ENCODE measurements at regions not wholly inside any gene's neighbourhood (a gene's known extent, or its start where the extent isn't known, plus 50 kb on each side); places are given as distances from the start of the nearest gene placed in this dataset.

DNA sequence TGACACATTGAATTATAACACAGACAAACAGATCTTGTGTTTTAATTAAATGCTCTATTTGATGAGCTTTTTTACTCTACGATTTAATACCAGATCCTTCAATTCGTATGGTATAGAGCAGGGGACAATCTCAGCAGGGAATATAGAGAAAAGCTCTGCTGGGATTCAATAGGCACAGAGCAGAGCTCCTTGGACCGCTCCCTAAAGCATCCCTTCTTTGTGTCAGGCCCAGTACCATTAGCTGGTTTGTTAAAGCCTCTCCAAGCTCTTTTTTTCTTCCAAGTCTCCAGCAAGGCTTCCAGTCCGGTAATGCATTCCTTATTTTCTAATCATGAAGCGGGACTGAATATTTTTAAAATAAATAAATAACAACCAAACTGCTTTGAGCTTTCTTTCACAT is 466.0 kb downstream of the NR4A2 start:
- ATAC-seq (no peak), DNase-seq (no peak)
- intact Hi-C loops (cut with DNase I): no loop called here
- Histone ChIP-seq H3K27ac (no peak overlapping the region), H3K4me3 (no peak overlapping the region), H3K9me3 (no peaks in the 10 kb centered on the region), H3K27me3 (no peaks in the 10 kb centered on the region), H3K4me1 (no peaks in the 10 kb centered on the region), H3K36me3 (no peaks in the 10 kb centered on the region)
- TF ChIP-seq, protein P1, sequence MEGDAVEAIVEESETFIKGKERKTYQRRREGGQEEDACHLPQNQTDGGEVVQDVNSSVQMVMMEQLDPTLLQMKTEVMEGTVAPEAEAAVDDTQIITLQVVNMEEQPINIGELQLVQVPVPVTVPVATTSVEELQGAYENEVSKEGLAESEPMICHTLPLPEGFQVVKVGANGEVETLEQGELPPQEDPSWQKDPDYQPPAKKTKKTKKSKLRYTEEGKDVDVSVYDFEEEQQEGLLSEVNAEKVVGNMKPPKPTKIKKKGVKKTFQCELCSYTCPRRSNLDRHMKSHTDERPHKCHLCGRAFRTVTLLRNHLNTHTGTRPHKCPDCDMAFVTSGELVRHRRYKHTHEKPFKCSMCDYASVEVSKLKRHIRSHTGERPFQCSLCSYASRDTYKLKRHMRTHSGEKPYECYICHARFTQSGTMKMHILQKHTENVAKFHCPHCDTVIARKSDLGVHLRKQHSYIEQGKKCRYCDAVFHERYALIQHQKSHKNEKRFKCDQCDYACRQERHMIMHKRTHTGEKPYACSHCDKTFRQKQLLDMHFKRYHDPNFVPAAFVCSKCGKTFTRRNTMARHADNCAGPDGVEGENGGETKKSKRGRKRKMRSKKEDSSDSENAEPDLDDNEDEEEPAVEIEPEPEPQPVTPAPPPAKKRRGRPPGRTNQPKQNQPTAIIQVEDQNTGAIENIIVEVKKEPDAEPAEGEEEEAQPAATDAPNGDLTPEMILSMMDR (IDR thresholded peaks at IDR 0.05): no peak

DNA sequence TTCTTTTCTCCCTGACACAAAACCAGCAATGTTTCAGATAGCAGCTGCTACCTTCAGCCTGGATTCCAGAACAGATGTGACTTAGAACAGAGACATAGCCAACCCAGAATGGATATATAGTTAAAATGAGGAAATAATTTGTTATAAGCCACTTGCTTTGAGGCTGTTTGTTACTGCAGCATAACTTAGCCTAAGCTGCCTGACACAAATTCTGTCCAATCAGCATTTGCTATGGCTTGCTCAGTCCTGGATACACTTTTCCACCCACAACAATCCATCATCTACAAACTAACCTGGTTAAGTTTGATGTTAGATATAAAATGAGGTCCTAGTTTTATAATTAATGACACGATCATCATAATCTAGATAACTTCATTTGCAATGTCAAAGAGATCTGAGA is 480.4 kb downstream of the NR4A2 start:
- intact Hi-C loops (cut with DNase I): no loop called here
- TF ChIP-seq, protein P1 (IDR thresholded peaks at IDR 0.05): no peak
- ATAC-seq (no peak), DNase-seq (no peak)
- no peaks in the 10 kb centered on the region for H3K4me1 ChIP-seq
- H3K9me3 ChIP-seq: no peaks in the 10 kb centered on the region
- no peak overlapping the region for H3K4me3 ChIP-seq
- H3K27me3 ChIP-seq: no peaks in the 10 kb centered on the region
- H3K36me3 ChIP-seq: no peaks in the 10 kb centered on the region
- no peak overlapping the region for H3K27ac ChIP-seq

DNA sequence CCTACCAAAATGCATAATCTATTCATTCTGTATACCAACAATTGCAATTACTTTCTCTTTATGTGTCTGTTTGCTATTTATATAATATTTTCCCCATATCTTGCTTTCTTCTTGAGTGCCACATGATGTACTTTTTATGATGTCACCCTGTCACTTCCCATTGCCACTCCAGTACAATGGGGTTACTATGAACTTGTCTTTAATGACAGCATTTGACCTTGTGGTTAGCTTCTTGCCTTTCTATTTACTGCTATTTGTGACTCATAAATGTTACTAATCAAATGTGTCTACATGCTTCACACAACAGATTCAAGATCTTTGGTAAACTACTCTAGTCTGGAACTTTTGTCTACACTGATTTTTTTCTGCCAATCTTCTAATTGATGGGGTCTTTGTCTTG is 486.3 kb downstream of the NR4A2 start:
- ATAC-seq (no peak), DNase-seq (no peak)
- H3K27ac ChIP-seq: no peak overlapping the region
- TF ChIP-seq, protein P1 (IDR thresholded peaks at IDR 0.05): no peak
- H3K36me3 ChIP-seq: no peaks in the 10 kb centered on the region
- no peak overlapping the region for H3K4me3 ChIP-seq
- intact Hi-C loops (cut with DNase I): no loop called here
- H3K4me1 ChIP-seq: no peaks in the 10 kb centered on the region
- no peaks in the 10 kb centered on the region for H3K27me3 ChIP-seq
- H3K9me3 ChIP-seq: no peaks in the 10 kb centered on the region

DNA sequence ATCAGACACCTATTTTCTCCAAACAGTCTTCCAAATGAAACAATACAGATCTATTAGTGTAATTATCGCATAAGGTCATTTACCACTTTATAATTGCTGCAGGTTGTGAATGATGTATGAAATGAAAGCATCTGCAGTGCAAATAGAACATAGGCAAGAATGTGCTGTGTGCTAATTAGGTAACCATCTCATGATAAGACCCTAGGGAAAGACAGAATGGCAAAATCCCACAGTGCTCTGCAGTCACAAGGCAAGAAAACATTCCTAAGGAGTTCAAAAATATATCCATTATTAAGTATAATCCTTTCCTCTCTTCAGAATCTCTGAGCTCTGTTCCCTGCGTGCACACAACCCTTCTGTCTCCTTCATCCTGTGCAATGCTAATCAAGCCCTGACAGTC is 488.1 kb downstream of the NR4A2 start:
- Histone ChIP-seq H3K4me3 (no peak overlapping the region), H3K27ac (no peak overlapping the region), H3K4me1 (no peaks in the 10 kb centered on the region), H3K27me3 (no peaks in the 10 kb centered on the region), H3K36me3 (no peaks in the 10 kb centered on the region), H3K9me3 (no peaks in the 10 kb centered on the region)
- TF ChIP-seq, protein P1 (IDR thresholded peaks at IDR 0.05): no peak
- ATAC-seq (no peak), DNase-seq (no peak)
- intact Hi-C loops (cut with DNase I): no loop called here

DNA sequence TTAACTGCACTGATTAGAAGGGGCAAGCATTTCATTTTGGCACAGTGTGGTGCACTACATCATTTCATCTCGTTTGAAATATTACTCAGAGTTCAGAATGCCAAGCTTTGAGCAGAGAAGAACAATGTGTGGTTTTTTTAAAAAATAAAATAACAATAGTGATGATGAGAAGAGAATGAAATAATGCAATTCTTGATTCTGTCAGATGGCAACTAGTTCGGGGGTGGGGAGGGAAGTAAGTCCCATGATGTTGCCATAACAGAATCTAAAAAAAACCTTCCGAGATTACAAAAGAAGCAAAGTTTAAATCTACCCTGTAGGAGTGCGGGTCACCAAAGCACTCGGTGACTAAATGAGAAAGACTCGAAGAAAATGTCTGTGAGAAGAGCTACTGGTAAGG is 490.4 kb downstream of the NR4A2 start:
- H3K4me3 ChIP-seq: no peak overlapping the region
- TF ChIP-seq, protein P1 (IDR thresholded peaks at IDR 0.05): no peak
- H3K27ac ChIP-seq: no peak overlapping the region
- no peaks in the 10 kb centered on the region for H3K9me3 ChIP-seq
- ATAC-seq (no peak), DNase-seq (no peak)
- H3K27me3 ChIP-seq: no peaks in the 10 kb centered on the region
- H3K4me1 ChIP-seq: no peaks in the 10 kb centered on the region
- intact Hi-C loops (cut with DNase I): no loop called here
- no peaks in the 10 kb centered on the region for H3K36me3 ChIP-seq

DNA sequence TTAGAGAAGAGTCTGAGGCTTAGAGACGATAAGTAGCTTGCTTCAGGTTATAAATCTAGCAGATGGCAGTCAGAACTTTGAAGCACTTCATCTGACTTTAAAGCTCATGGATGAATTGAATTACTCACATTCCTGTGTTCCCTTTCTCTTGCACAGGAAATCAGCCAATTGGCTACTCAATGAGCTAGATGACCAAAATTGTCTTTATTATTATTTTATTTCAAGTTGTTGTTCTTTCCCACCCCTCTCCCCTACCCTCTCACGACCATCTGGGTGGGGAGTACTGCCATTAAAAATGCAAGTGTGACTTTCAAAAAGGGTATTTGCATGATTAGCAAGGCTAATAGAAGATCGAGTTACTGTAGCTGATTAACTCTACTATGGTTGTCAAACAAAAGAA is 491.1 kb downstream of the NR4A2 start:
- H3K27me3 ChIP-seq: no peaks in the 10 kb centered on the region
- no peaks in the 10 kb centered on the region for H3K4me1 ChIP-seq
- H3K4me3 ChIP-seq: no peak overlapping the region
- H3K36me3 ChIP-seq: no peaks in the 10 kb centered on the region
- no peaks in the 10 kb centered on the region for H3K9me3 ChIP-seq
- TF ChIP-seq, protein P1 (IDR thresholded peaks at IDR 0.05): no peak
- no peak for ATAC-seq
- DNase-seq: no peak
- no peak overlapping the region for H3K27ac ChIP-seq
- intact Hi-C loops (cut with DNase I): no loop called here

Data from upper lobe of right lung (tissue), 1 donor.